Lower leg skin (tissue), 3 donors: ENCODE measurements at regions not wholly inside any gene's neighbourhood (a gene's known extent, or its start where the extent isn't known, plus 50 kb on each side); places are given as distances from the start of the nearest gene placed in this dataset.

ENCODE experiments used
- CTCF ChIP-seq, 3 donors: fragments of 450-650 bp; IDR thresholded peaks; one replicate each; pipeline ENCODE4 v1.5.1; 2016; ENCODE audit warnings: antibody characterized with exemption in 3 of 3, mild to moderate bottlenecking in 3 of 3, moderate library complexity in 2 of 3
- POLR2A ChIP-seq, 2 donors: fragments of 450-650 bp; IDR thresholded peaks; one replicate each; pipeline ENCODE4 v1.6.1; 2016 to 2017; ENCODE audit warnings: antibody characterized with exemption in 2 of 2, mild to moderate bottlenecking in 1 of 2, moderate library complexity in 1 of 2

- TF ChIP-seq POLR2A (IDR thresholded peaks at IDR 0.05) = no peak
- no peak for TF ChIP-seq CTCF (IDR thresholded peaks at IDR 0.05)
These were observed 963.0 kb upstream of the RAG2 start for GRCh38 chr11:37560991-37561390.
